ENCODE measurements at regions not wholly inside any gene's neighbourhood (a gene's known extent, or its start where the extent isn't known, plus 50 kb on each side); places are given as distances from the start of the nearest gene placed in this dataset.

GRCh38 chr2:226154610-226155009 lies 645.0 kb downstream of the IRS1 start:
- TF ChIP-seq CTCF (IDR thresholded peaks at IDR 0.05) (no peak), POLR2A (IDR thresholded peaks at IDR 0.05) (no peak)
